IMR-90 (cell line): ENCODE measurements at regions not wholly inside any gene's neighbourhood (a gene's known extent, or its start where the extent isn't known, plus 50 kb on each side); places are given as distances from the start of the nearest gene placed in this dataset.
A peak's percentile ranks its signal among the peaks of the same experiment; 100 is the strongest.

Experiments used
- ATAC-seq: fragments of 200-7000 bp; cut with Tn5 transposase; 2 replicates; pipeline ENCODE4 v1.9.1; 2020; ENCODE audit warnings: low read depth, mild to moderate bottlenecking, moderate library complexity
- BruUV-seq: library from RNA; stranded (reverse); fragments of 400-500 nt; replicated peaks from 2 replicates; lab custom pipeline; 2021; lab: Mats Ljungman, UMichigan
- CTCF ChIA-PET: fragments of 300-600 bp; formaldehyde crosslinking; extraction: SDS; loops from one replicate; lab custom pipeline; 2021; ENCODE audit warnings: antibody characterized with exemption; lab: Yijun Ruan, JAX
- POLR2A ChIA-PET: fragments of 300-600 bp; sonication (Branson Sonifier 250); formaldehyde crosslinking; loops from one replicate; lab custom pipeline; 2022; ENCODE audit warnings: antibody characterized with exemption; ENCODE audit not compliant: unreplicated experiment; lab: Charles Lee
- DNase-seq: peaks from one replicate; pipeline ENCODE4 v3.0.0; 2013
- H2AFZ ChIP-seq: replicated peaks from 2 replicates; pipeline ENCODE3; 2013; ENCODE audit warnings: low read length, mild to moderate bottlenecking; ENCODE audit not compliant: poor library complexity
- H2AK5ac ChIP-seq: 2 replicates; pipeline ENCODE4 v1.6.1; 2013; ENCODE audit warnings: low read depth, low read length, inconsistent platforms
- H2AK9ac ChIP-seq: replicated peaks from 2 replicates; pipeline ENCODE3; 2013; ENCODE audit warnings: mild to moderate bottlenecking, low read depth, low read length, moderate library complexity; ENCODE audit not compliant: poor library complexity
- H2BK120ac ChIP-seq: 2 replicates; pipeline ENCODE4 v1.6.1; 2013; ENCODE audit warnings: low read depth, low read length, inconsistent platforms
- H2BK15ac ChIP-seq: 3 replicates; pipeline ENCODE4 v1.6.1; 2013; ENCODE audit warnings: low read depth, low read length, inconsistent platforms
- H2BK20ac ChIP-seq: 2 replicates; pipeline ENCODE4 v1.6.1; 2013; ENCODE audit warnings: low read depth, mild to moderate bottlenecking, inconsistent platforms, low read length, moderate library complexity
- H2BK5ac ChIP-seq: 2 replicates; pipeline ENCODE4 v1.6.1; 2013; ENCODE audit warnings: mild to moderate bottlenecking, low read depth, low read length, inconsistent platforms; ENCODE audit not compliant: poor library complexity, severe bottlenecking
- H3K14ac ChIP-seq: replicated peaks from 2 replicates; pipeline ENCODE4 v1.6.1; 2013; ENCODE audit warnings: low read depth, low read length, inconsistent platforms
- H3K18ac ChIP-seq: 2 replicates; pipeline ENCODE4 v1.6.1; 2013; ENCODE audit warnings: low read depth, low read length, control low read depth
- H3K23ac ChIP-seq: 2 replicates; pipeline ENCODE4 v1.6.1; 2013; ENCODE audit warnings: low read depth, low read length, inconsistent platforms
- H3K27ac ChIP-seq: 2 replicates; pipeline ENCODE4 v1.5.1; 2013; ENCODE audit warnings: mild to moderate bottlenecking, control low read depth, low read length; ENCODE audit not compliant: insufficient read depth
- H3K27me3 ChIP-seq: 2 replicates; pipeline ENCODE4 v1.6.1; 2013; ENCODE audit warnings: low read length; ENCODE audit not compliant: control insufficient read depth, insufficient read depth
- H3K36me3 ChIP-seq: 2 replicates; pipeline ENCODE4 v1.6.1; 2013; ENCODE audit warnings: low read length, mixed read lengths; ENCODE audit not compliant: control insufficient read depth, insufficient read depth
- H3K4ac ChIP-seq: 2 replicates; pipeline ENCODE4 v1.6.1; 2013; ENCODE audit warnings: low read depth, low read length, inconsistent platforms
- H3K4me1 ChIP-seq: 2 replicates; pipeline ENCODE4 v1.6.1; 2013; ENCODE audit warnings: low read length, mixed read lengths; ENCODE audit not compliant: control insufficient read depth, insufficient read depth
- H3K4me2 ChIP-seq: 2 replicates; pipeline ENCODE4 v1.6.1; 2013; ENCODE audit warnings: low read depth, mild to moderate bottlenecking, control low read depth, low read length, moderate library complexity
- H3K4me3 ChIP-seq: 2 replicates; pipeline ENCODE4 v1.5.1; 2013; ENCODE audit warnings: low read depth, mild to moderate bottlenecking, control low read depth, low read length, moderate library complexity; ENCODE audit not compliant: insufficient read depth
- H3K56ac ChIP-seq: 2 replicates; pipeline ENCODE4 v1.6.1; 2013; ENCODE audit warnings: low read length, inconsistent platforms; ENCODE audit not compliant: insufficient read depth; ENCODE audit errors: extremely low read depth
- H3K79me1 ChIP-seq, 2 experiments: 2 replicates each; pipeline ENCODE4 v1.6.1; 2013; ENCODE audit warnings: low read length in 2 of 2, inconsistent platforms in 1 of 2, low read depth in 1 of 2
- H3K9ac ChIP-seq: 2 replicates; pipeline ENCODE4 v1.6.1; 2013; ENCODE audit warnings: low read depth, low read length, control low read depth
- H3K9me1 ChIP-seq: 2 replicates; pipeline ENCODE4 v1.6.1; 2013; ENCODE audit warnings: low read length, inconsistent platforms; ENCODE audit not compliant: insufficient read depth
- H3K9me3 ChIP-seq: 2 replicates; pipeline ENCODE4 v1.6.1; 2013; ENCODE audit warnings: low read length; ENCODE audit not compliant: control insufficient read depth, insufficient read depth
- H4K20me1 ChIP-seq: 2 replicates; pipeline ENCODE4 v1.6.1; 2013; ENCODE audit warnings: low read length, inconsistent platforms; ENCODE audit not compliant: insufficient read depth
- H4K5ac ChIP-seq: 2 replicates; pipeline ENCODE4 v1.6.1; 2013; ENCODE audit warnings: mild to moderate bottlenecking, low read depth, low read length, control low read depth
- H4K8ac ChIP-seq, 2 experiments: 2 replicates each; pipeline ENCODE4 v1.6.1; 2013; ENCODE audit warnings: low read depth in 2 of 2, low read length in 2 of 2, control low read depth in 1 of 2, inconsistent platforms in 1 of 2
- H4K91ac ChIP-seq: 2 replicates; pipeline ENCODE4 v1.6.1; 2013; ENCODE audit warnings: low read depth, low read length, inconsistent platforms; ENCODE audit not compliant: insufficient read depth
- BHLHE40 ChIP-seq: fragments of 150-350 bp; IDR thresholded peaks from 2 replicates; pipeline ENCODE4 v1.6.1; 2016; ENCODE audit warnings: mild to moderate bottlenecking, low read depth, low read length
- CHD1 ChIP-seq: IDR thresholded peaks from 2 replicates; pipeline ENCODE4 v1.6.1; 2012; ENCODE audit warnings: low read depth, low read length, improper control_type of control experiment
- CTCF ChIP-seq: conservative IDR thresholded peaks from 2 replicates; pipeline ENCODE4 v1.5.1; 2012; ENCODE audit warnings: mild to moderate bottlenecking, low read depth, low read length, improper control_type of control experiment
- MAFK ChIP-seq: IDR thresholded peaks from 2 replicates; pipeline ENCODE4 v1.6.1; 2012; ENCODE audit warnings: low read depth, low read length, improper control_type of control experiment
- MAZ ChIP-seq: IDR thresholded peaks from 2 replicates; pipeline ENCODE4 v1.6.1; 2012; ENCODE audit warnings: low read depth, mild to moderate bottlenecking, low read length, improper control_type of control experiment, moderate library complexity, borderline replicate concordance
- NFE2L2 ChIP-seq: fragments of 150-350 bp; IDR thresholded peaks from 2 replicates; pipeline ENCODE4 v1.6.1; 2016; ENCODE audit warnings: low read depth, mild to moderate bottlenecking, low read length
- RFX5 ChIP-seq: IDR thresholded peaks from 2 replicates; pipeline ENCODE4 v1.8.0; 2012; ENCODE audit warnings: low read depth, mild to moderate bottlenecking, low read length, moderate library complexity
- WGBS, 2 experiments: methylation state at CpG; one replicate each; pipeline versions ENCODE4 v1.1.5 to v1.1.7; 2013; ENCODE audit warnings: missing lambda C conversion rate in 2 of 2; ENCODE audit not compliant: insufficient read length in 1 of 2; ENCODE audit errors: extremely low coverage in 2 of 2; 5-methylcytosine and 5-hydroxymethylcytosine counted together
- dilution Hi-C: fragments of 300-500 bp; cut with HindIII; formaldehyde crosslinking; loops from one replicate; pipeline ENCODE4 v1.14.3; 2018; ENCODE audit warnings: low sequenced_read_pairs; ENCODE audit not compliant: unreplicated experiment
- in situ Hi-C: fragments of 300-500 bp; cut with MboI; formaldehyde crosslinking; loops from 3 replicates; pipeline ENCODE4 v1.14.3; 2019; ENCODE audit warnings: low sequenced_read_pairs, inconsistent platforms, mixed read lengths
- intact Hi-C: fragments of 100-400 bp; cut with micrococcal nuclease; formaldehyde crosslinking; loops from 2 replicates; pipeline ENCODE4 v1.10.0; 2022

GRCh38 chr4:103885152-103885551, 165.4 kb upstream of the TACR3 start:
- WGBS, 2 experiments: no CpG with 5 or more reads among the region's 3 CpGs
- no peak overlapping the region for H2BK15ac ChIP-seq
- no peak overlapping the region for H2AFZ ChIP-seq
- ChIA-PET POLR2A (no interaction called here), CTCF (no interaction called here)
- H2BK120ac ChIP-seq: no peak overlapping the region
- H2BK20ac ChIP-seq: no peak overlapping the region
- no peak overlapping the region for H4K5ac ChIP-seq
- no peaks in the 10 kb centered on the region for H3K4me1 ChIP-seq
- DNase-seq: no peak
- H3K23ac ChIP-seq: no peak overlapping the region
- H3K4me2 ChIP-seq: no peak overlapping the region
- H3K27ac ChIP-seq: no peak overlapping the region
- H4K91ac ChIP-seq: no peak overlapping the region
- H3K56ac ChIP-seq: no peak overlapping the region
- no TSS peak for BruUV-seq
- no peak overlapping the region for H3K4ac ChIP-seq
- no peak overlapping the region for H2AK5ac ChIP-seq
- H3K79me1 ChIP-seq: no peaks in the 10 kb centered on the region
- ATAC-seq: no peak
- H2BK5ac ChIP-seq: no peak overlapping the region
- H3K9me1 ChIP-seq: no peaks in the 10 kb centered on the region
- intact Hi-C loops (no loop called here), in situ Hi-C loops (no loop called here), dilution Hi-C loops (no loop called here)
- H2AK9ac ChIP-seq: no peak overlapping the region
- no peaks in the 10 kb centered on the region for H4K20me1 ChIP-seq
- no peak overlapping the region for H3K14ac ChIP-seq
- no peak overlapping the region for H3K9ac ChIP-seq
- H3K9me3 ChIP-seq: no peaks in the 10 kb centered on the region; the same call in 1 of the 2 replicates
- no peaks in the 10 kb centered on the region for H3K36me3 ChIP-seq
- no peak overlapping the region for H3K18ac ChIP-seq
- TF ChIP-seq CTCF (no peak), MAZ (no peak), RFX5 (no peak), CHD1 (no peak), NFE2L2 (no peak), BHLHE40 (no peak), MAFK (peak; percentile 45)
- no peak overlapping the region for H3K4me3 ChIP-seq
- H4K8ac ChIP-seq: no peak overlapping the region
- H3K27me3 ChIP-seq: no peaks in the 10 kb centered on the region
